ENCODE measurements at regions not wholly inside any gene's neighbourhood (a gene's known extent, or its start where the extent isn't known, plus 50 kb on each side); places are given as distances from the start of the nearest gene placed in this dataset.

GRCh38 chr5:110354311-110354710 lies 372.2 kb downstream of the TMEM232 start:
- ATAC-seq (ENCODE audit: insufficient read depth, low read depth) (no peak), DNase-seq (no peak)
- H4K20me1 ChIP-seq (ENCODE audit: insufficient read depth, low read length): no peaks in the 10 kb centered on the region
- no peak overlapping the region for H2AFZ ChIP-seq (ENCODE audit: low read depth, low read length)
- no peaks in the 10 kb centered on the region for H3K79me2 ChIP-seq (ENCODE audit: insufficient read depth, low read length)
- no peak overlapping the region for H3K27ac ChIP-seq (ENCODE audit: low read length)
- no peaks in the 10 kb centered on the region for H3K4me1 ChIP-seq (ENCODE audit: insufficient read depth, low read length)
- TF ChIP-seq EZH2 (IDR thresholded peaks at IDR 0.05; ENCODE audit: borderline replicate concordance, low read depth, low read length, severe bottlenecking) (no peak), CTCF (IDR thresholded peaks at IDR 0.05; ENCODE audit: borderline replicate concordance, extremely low read depth, low read length, poor library complexity, severe bottlenecking) (no peak)
- H3K36me3 ChIP-seq (ENCODE audit: insufficient read depth, low read length): no peaks in the 10 kb centered on the region
- H3K27me3 ChIP-seq (ENCODE audit: insufficient read depth, low read length, poor library complexity): no peaks in the 10 kb centered on the region
- H3K4me2 ChIP-seq (ENCODE audit: insufficient read depth, low read length): no peak overlapping the region
- no peak overlapping the region for H3K4me3 ChIP-seq (ENCODE audit: low read depth in 1 of 2, low read length in 2 of 2)
- no peak overlapping the region for H3K9ac ChIP-seq (ENCODE audit: low read depth, low read length)
- H3K9me3 ChIP-seq (ENCODE audit: insufficient read depth, low read length, severe bottlenecking): no peaks in the 10 kb centered on the region

GRCh38 chr5:110354915-110355644 lies 371.4 kb downstream of the TMEM232 start:
- no peaks in the 10 kb centered on the region for H4K20me1 ChIP-seq (ENCODE audit: insufficient read depth, low read length)
- no peak overlapping the region for H2AFZ ChIP-seq (ENCODE audit: low read depth, low read length)
- H3K4me2 ChIP-seq (ENCODE audit: insufficient read depth, low read length): no peak overlapping the region
- H3K36me3 ChIP-seq (ENCODE audit: insufficient read depth, low read length): no peaks in the 10 kb centered on the region
- no peak overlapping the region for H3K9ac ChIP-seq (ENCODE audit: low read depth, low read length)
- no peaks in the 10 kb centered on the region for H3K4me1 ChIP-seq (ENCODE audit: insufficient read depth, low read length)
- no peaks in the 10 kb centered on the region for H3K9me3 ChIP-seq (ENCODE audit: insufficient read depth, low read length, severe bottlenecking)
- no peaks in the 10 kb centered on the region for H3K79me2 ChIP-seq (ENCODE audit: insufficient read depth, low read length)
- TF ChIP-seq EZH2 (IDR thresholded peaks at IDR 0.05; ENCODE audit: borderline replicate concordance, low read depth, low read length, severe bottlenecking): no peak
- no peak for TF ChIP-seq CTCF (IDR thresholded peaks at IDR 0.05; ENCODE audit: borderline replicate concordance, extremely low read depth, low read length, poor library complexity, severe bottlenecking)
- DNase-seq: no peak
- no peaks in the 10 kb centered on the region for H3K27me3 ChIP-seq (ENCODE audit: insufficient read depth, low read length, poor library complexity)
- no peak overlapping the region for H3K4me3 ChIP-seq (ENCODE audit: low read depth in 1 of 2, low read length in 2 of 2)
- H3K27ac ChIP-seq (ENCODE audit: low read length): no peak overlapping the region
- no peak for ATAC-seq (ENCODE audit: insufficient read depth, low read depth)

- TF ChIP-seq CTCF (IDR thresholded peaks at IDR 0.05; ENCODE audit: borderline replicate concordance, extremely low read depth, low read length, poor library complexity, severe bottlenecking): no peak
- TF ChIP-seq EZH2 (IDR thresholded peaks at IDR 0.05; ENCODE audit: borderline replicate concordance, low read depth, low read length, severe bottlenecking): no peak
- H3K4me3 ChIP-seq (ENCODE audit: low read depth in 1 of 2, low read length in 2 of 2): no peak overlapping the region
- H4K20me1 ChIP-seq (ENCODE audit: insufficient read depth, low read length): no peaks in the 10 kb centered on the region
- H2AFZ ChIP-seq (ENCODE audit: low read depth, low read length): no peak overlapping the region
- H3K9ac ChIP-seq (ENCODE audit: low read depth, low read length): no peak overlapping the region
- no peaks in the 10 kb centered on the region for H3K4me1 ChIP-seq (ENCODE audit: insufficient read depth, low read length)
- no peaks in the 10 kb centered on the region for H3K79me2 ChIP-seq (ENCODE audit: insufficient read depth, low read length)
- H3K27me3 ChIP-seq (ENCODE audit: insufficient read depth, low read length, poor library complexity): no peaks in the 10 kb centered on the region
- no peak overlapping the region for H3K27ac ChIP-seq (ENCODE audit: low read length)
- H3K4me2 ChIP-seq (ENCODE audit: insufficient read depth, low read length): no peak overlapping the region
- no peak for DNase-seq
- no peak for ATAC-seq (ENCODE audit: insufficient read depth, low read depth)
- H3K36me3 ChIP-seq (ENCODE audit: insufficient read depth, low read length): no peaks in the 10 kb centered on the region
- no peaks in the 10 kb centered on the region for H3K9me3 ChIP-seq (ENCODE audit: insufficient read depth, low read length, severe bottlenecking)
Measured at GRCh38 chr5:110356677-110357076, 369.8 kb downstream of the TMEM232 start.

Data from DND-41 (cell line).